GM23338 (cell line): ENCODE measurements at regions not wholly inside any gene's neighbourhood (a gene's known extent, or its start where the extent isn't known, plus 50 kb on each side); places are given as distances from the start of the nearest gene placed in this dataset.

Source experiments
- ATAC-seq: fragments of 200-7000 bp; cut with Tn5 transposase; 3 replicates; pipeline ENCODE4 v1.9.1; 2020
- DNase-seq: peaks from one replicate; pipeline ENCODE4 v3.0.0-alpha.2; 2015; ENCODE audit warnings: low spot score
- H2AFZ ChIP-seq: fragments of 200-600 bp; sonication (generic); 2 replicates; pipeline ENCODE4 v1.8.0; 2016; ENCODE audit warnings: antibody characterized with exemption, mild to moderate bottlenecking, moderate library complexity
- H3F3A ChIP-seq: fragments of 200-600 bp; sonication (generic); replicated peaks from 2 replicates; pipeline ENCODE4 v1.8.0; 2017; ENCODE audit warnings: antibody characterized with exemption, mixed run types, low read depth
- H3K27ac ChIP-seq: fragments of 200-600 bp; sonication (generic); 2 replicates; pipeline ENCODE4 v1.6.1; 2016; ENCODE audit warnings: low read depth
- H3K27me3 ChIP-seq: fragments of 200-600 bp; sonication (generic); 2 replicates; pipeline ENCODE4 v1.8.0; 2016; ENCODE audit warnings: mild to moderate bottlenecking, mixed run types, moderate library complexity; ENCODE audit not compliant: insufficient read depth
- H3K36me3 ChIP-seq: fragments of 200-600 bp; sonication (generic); 2 replicates; pipeline ENCODE4 v1.8.0; 2016; ENCODE audit warnings: mild to moderate bottlenecking; ENCODE audit not compliant: insufficient read depth
- H3K4me1 ChIP-seq: fragments of 200-600 bp; sonication (generic); 2 replicates; pipeline ENCODE4 v1.8.0; 2016; ENCODE audit warnings: mild to moderate bottlenecking, moderate library complexity; ENCODE audit not compliant: insufficient read depth
- H3K4me2 ChIP-seq: fragments of 200-600 bp; sonication (generic); 2 replicates; pipeline ENCODE4 v1.7.1; 2017; ENCODE audit warnings: mixed run types
- H3K4me3 ChIP-seq: fragments of 200-600 bp; sonication (generic); 2 replicates; pipeline ENCODE4 v1.6.1; 2016; ENCODE audit warnings: mixed run types
- H3K79me2 ChIP-seq: fragments of 200-600 bp; sonication (generic); replicated peaks from 2 replicates; pipeline ENCODE4 v1.8.0; 2017; ENCODE audit warnings: mild to moderate bottlenecking; ENCODE audit not compliant: insufficient read depth
- H3K9me2 ChIP-seq: fragments of 200-600 bp; sonication (generic); 2 replicates; pipeline ENCODE4 v1.8.0; 2017; ENCODE audit not compliant: insufficient read depth
- H4K20me1 ChIP-seq: fragments of 200-600 bp; sonication (generic); replicated peaks from 2 replicates; pipeline ENCODE4 v1.8.0; 2017; ENCODE audit warnings: mild to moderate bottlenecking; ENCODE audit not compliant: insufficient read depth
- H3K27ac Mint-ChIP-seq: 2 replicates; pipeline ENCODE4 v1.8.0; 2020; ENCODE audit warnings: inconsistent platforms, mild to moderate bottlenecking, moderate library complexity, mixed read lengths
- H3K27me3 Mint-ChIP-seq: 3 replicates; pipeline ENCODE4 v1.8.0; 2022; ENCODE audit warnings: low read depth, mild to moderate bottlenecking, moderate library complexity, mixed read lengths, inconsistent platforms; ENCODE audit not compliant: insufficient read depth, poor library complexity
- H3K36me3 Mint-ChIP-seq: 3 replicates; pipeline ENCODE4 v1.8.0; 2021; ENCODE audit warnings: low read depth, mild to moderate bottlenecking, inconsistent platforms, moderate library complexity, mixed read lengths
- H3K4me1 Mint-ChIP-seq: 3 replicates; pipeline ENCODE4 v1.8.0; 2020; ENCODE audit warnings: mild to moderate bottlenecking, inconsistent platforms, mixed read lengths
- H3K4me3 Mint-ChIP-seq: 3 replicates; pipeline ENCODE4 v1.8.0; 2021; ENCODE audit warnings: moderate library complexity, mild to moderate bottlenecking, inconsistent platforms, mixed read lengths
- H3K9me3 Mint-ChIP-seq: 3 replicates; pipeline ENCODE4 v1.8.0; 2020; ENCODE audit warnings: moderate library complexity, mild to moderate bottlenecking, inconsistent platforms, mixed read lengths
- CREB1 ChIP-seq: fragments of 250-450 bp; sonication (Bioruptor Pico); IDR thresholded peaks from 2 replicates; pipeline ENCODE4 v1.5.0; 2020; ENCODE audit warnings: low read depth, mild to moderate bottlenecking, moderate library complexity
- CTCF ChIP-seq, 2 experiments: fragments of 200-600 bp in 1 of 2; sonication (generic) in 1 of 2; conservative IDR thresholded peaks; 2 replicates each; pipeline versions ENCODE4 v1.5.1 to v1.6.1; 2016 to 2017; ENCODE audit warnings: antibody characterized with exemption in 2 of 2, low read depth in 2 of 2, mild to moderate bottlenecking in 2 of 2, moderate library complexity in 1 of 2
- ETS1 ChIP-seq: IDR thresholded peaks from 2 replicates; pipeline ENCODE4 v1.6.1; 2016; ENCODE audit warnings: antibody characterized with exemption
- EZH2 ChIP-seq: fragments of 200-600 bp; sonication (generic); IDR thresholded peaks from one replicate; pipeline ENCODE4 v1.8.0; 2017; ENCODE audit warnings: antibody characterized with exemption, mild to moderate bottlenecking, low read depth; ENCODE audit not compliant: unreplicated experiment
- EZH2phosphoT487 ChIP-seq: fragments of 200-600 bp; sonication (generic); IDR thresholded peaks from one replicate; pipeline ENCODE4 v1.8.1; 2018; ENCODE audit warnings: antibody characterized with exemption; ENCODE audit not compliant: unreplicated experiment
- JUNB ChIP-seq: IDR thresholded peaks from one replicate; pipeline ENCODE4 v1.6.1; 2016; ENCODE audit warnings: antibody characterized with exemption; ENCODE audit not compliant: unreplicated experiment
- NANOG ChIP-seq: IDR thresholded peaks from 2 replicates; pipeline ENCODE4 v1.6.1; 2016; ENCODE audit warnings: antibody characterized with exemption, borderline replicate concordance
- POLR2AphosphoS5 ChIP-seq: IDR thresholded peaks from 2 replicates; pipeline ENCODE4 v1.6.1; 2016; ENCODE audit warnings: antibody characterized with exemption, low read depth
- REST ChIP-seq: IDR thresholded peaks from one replicate; pipeline ENCODE4 v1.6.1; 2018; ENCODE audit warnings: antibody characterized with exemption; ENCODE audit not compliant: unreplicated experiment
- STAT1 ChIP-seq: IDR thresholded peaks from one replicate; pipeline ENCODE4 v1.6.1; 2016; ENCODE audit warnings: antibody characterized with exemption; ENCODE audit not compliant: unreplicated experiment
- ZNF114 ChIP-seq: fragments of 250-450 bp; sonication (Bioruptor Pico); IDR thresholded peaks from 2 replicates; pipeline ENCODE4 v1.5.0; 2020; ENCODE audit warnings: mild to moderate bottlenecking, moderate library complexity
- ZNF331 ChIP-seq: fragments of 250-450 bp; sonication (Bioruptor Pico); IDR thresholded peaks from 2 replicates; pipeline ENCODE4 v1.5.0; 2020; ENCODE audit warnings: low read depth, mild to moderate bottlenecking, moderate library complexity
- ZNF462 ChIP-seq: fragments of 250-450 bp; sonication (Bioruptor Pico); IDR thresholded peaks from 2 replicates; pipeline ENCODE4 v1.5.0; 2020; ENCODE audit warnings: mild to moderate bottlenecking, moderate library complexity

- no peaks in the 10 kb centered on the region for H3K27me3 ChIP-seq
- no peaks in the 10 kb centered on the region for H3K27me3 Mint-ChIP-seq
- peaks cover 4% of the 10 kb centered on the region; the same call in 1 of the 2 replicates for H3K4me1 ChIP-seq
- H3K4me1 Mint-ChIP-seq: peaks cover 5% of the 10 kb centered on the region; the same call in 2 of the 3 replicates
- H3K36me3 ChIP-seq: no peaks in the 10 kb centered on the region
- no peaks in the 10 kb centered on the region for H4K20me1 ChIP-seq
- H3K4me2 ChIP-seq: no peak overlapping the region
- H3K9me2 ChIP-seq: no peaks in the 10 kb centered on the region
- TF ChIP-seq ZNF331 (CRISPR knock-in tag): no peak
- no peak for TF ChIP-seq CREB1 (CRISPR knock-in tag)
- TF ChIP-seq ETS1: no peak
- no peak for TF ChIP-seq REST
- TF ChIP-seq POLR2AphosphoS5: no peak
- no peak for TF ChIP-seq EZH2phosphoT487
- no peak for TF ChIP-seq ZNF462 (CRISPR knock-in tag)
- no peak for TF ChIP-seq JUNB
- TF ChIP-seq STAT1: no peak
- no peak for TF ChIP-seq CTCF (conservative IDR thresholded peaks at IDR 0.05; ENCODE audit: low read depth in 2 of 2)
- no peak for TF ChIP-seq NANOG
- no peak for TF ChIP-seq EZH2
- TF ChIP-seq ZNF114 (CRISPR knock-in tag): no peak
- H2AFZ ChIP-seq: no peak overlapping the region
- H3K79me2 ChIP-seq: no peaks in the 10 kb centered on the region
- no peak overlapping the region for H3K27ac ChIP-seq
- no peaks in the 10 kb centered on the region for H3K36me3 Mint-ChIP-seq
- no peak for ATAC-seq
- no peak overlapping the region for H3K27ac Mint-ChIP-seq
- no peaks in the 10 kb centered on the region for H3K9me3 Mint-ChIP-seq
- H3K4me3 ChIP-seq: no peak overlapping the region
- no peak overlapping the region for H3K4me3 Mint-ChIP-seq
- H3F3A ChIP-seq: no peaks in the 10 kb centered on the region
- DNase-seq: no peak
Observed at GRCh38 chr12:19998411-19998810, 369.9 kb upstream of the PDE3A start.
